ENCODE measurements at regions not wholly inside any gene's neighbourhood (a gene's known extent, or its start where the extent isn't known, plus 50 kb on each side); places are given as distances from the start of the nearest gene placed in this dataset.
"Not testable (repeated sequence)": the region's sequence is repeated elsewhere in the genome, so short reads cannot be mapped to it uniquely, and the experiment has no call there.

DNA sequence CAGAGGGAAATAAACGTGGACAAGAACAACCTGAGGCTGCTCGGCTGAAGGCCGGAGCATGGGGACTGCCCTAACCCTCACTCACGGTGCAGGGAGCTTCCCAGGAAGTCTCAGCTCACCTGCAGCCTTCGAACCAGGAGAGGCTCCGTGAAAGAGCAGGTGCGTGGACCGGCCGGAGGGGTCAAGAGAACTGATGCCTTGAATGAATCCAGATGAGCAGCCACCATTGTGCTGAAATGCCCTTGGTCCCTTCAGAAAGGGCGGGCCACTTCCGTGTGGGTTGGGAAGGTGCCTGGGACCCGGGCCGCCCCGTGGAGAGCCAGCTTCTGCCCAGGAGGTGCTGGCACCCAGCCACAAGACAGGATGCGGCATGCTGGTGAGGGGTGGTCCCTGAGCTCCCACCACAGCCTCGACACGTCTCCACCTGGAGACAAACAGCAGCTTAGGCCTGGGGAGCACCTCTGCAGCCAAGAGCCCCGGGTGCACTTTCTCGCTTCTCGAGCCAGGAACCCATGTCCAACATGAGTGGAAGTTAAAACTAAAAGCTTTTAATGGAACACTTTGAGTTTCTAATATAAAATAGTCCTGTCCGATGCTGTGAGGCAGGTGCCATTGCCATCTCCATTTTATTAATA lies 83.5 kb downstream of the TTLL2 start:
- peak; percentile 25 for DNase-seq (ENCODE audit: low spot score)

DNA sequence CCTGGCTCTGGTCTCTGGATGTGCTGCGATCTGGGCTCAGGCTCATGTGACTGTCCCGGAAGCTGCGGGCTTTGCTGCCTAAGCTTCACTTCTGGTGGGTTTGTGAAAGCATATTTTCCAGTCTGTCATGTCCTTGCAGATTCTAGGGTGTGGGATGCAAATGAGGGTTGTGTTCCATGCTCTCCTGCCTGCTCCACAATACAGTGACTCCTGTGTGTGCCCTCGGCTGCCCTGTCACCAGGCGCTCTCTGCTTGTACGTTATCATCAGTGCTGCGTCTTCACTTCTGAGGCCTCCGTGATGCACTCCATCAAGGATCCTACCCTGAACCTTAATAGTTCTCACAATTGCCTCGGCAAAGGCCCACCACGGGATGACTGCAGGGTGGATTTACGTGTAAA lies 84.2 kb downstream of the TTLL2 start:
- DNase-seq (ENCODE audit: low spot score): peak; percentile 36

DNA sequence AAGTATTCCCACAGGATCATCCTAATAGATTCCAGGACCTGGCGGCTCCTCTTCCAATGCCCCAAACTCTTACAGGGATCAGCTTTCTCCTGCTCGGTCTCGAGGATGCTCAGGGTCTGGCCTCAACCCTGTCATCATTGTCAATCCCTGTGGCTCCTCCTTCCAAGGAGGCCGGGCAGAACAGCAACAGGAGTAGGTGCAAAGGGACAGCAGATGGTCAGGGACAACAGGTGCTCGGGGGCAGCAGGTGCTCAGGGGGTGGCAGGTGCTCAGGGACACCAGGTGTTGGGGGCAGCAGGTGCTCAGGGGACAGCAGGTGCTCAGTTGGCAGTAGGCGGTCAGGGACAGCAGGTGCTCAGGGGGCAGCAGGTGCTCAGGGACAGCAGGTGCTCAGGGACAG lies 84.8 kb downstream of the TTLL2 start:
- peak; percentile 62 for DNase-seq (ENCODE audit: low spot score)

DNA sequence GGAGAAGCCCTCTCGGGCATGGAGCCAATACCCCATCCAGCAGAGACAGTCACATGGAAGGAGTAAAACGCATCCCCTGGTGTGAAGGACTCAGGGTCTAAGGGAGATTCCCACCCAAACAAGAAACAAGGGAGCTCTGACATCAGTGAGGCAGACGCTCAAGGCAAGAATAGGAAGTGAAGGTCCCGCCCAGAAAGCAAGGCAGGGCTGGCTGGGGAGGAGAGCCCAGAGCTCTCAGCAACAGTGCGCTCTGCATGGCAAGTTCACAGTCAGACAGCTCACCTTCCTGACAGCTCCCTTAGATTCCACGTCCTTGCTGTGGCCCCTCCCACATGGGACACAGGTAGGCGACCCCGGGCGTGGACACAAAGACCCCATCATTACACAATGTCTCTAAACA lies 85.6 kb downstream of the TTLL2 start:
- DNase-seq (ENCODE audit: low spot score): peak; percentile 11

DNA sequence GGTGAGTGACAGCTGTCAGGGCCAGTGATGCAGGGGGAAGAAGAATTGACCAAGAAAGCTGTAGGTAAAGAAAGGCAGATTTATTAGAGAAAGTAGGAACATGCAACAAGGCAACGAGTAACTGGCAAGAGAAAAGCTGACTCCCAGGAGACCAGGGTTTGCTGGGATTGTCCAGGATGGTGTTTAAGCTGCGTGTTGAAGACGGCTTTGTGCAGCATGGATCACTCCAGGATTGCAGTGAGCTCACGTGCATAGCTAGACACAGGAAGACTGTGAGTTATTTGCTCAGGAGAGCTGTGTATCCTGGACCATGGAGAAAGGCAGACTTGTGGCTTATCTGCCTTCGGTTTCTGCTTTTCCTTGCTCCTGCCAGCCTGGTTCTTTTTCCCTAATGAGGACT lies 87.6 kb downstream of the TTLL2 start:
- no peak for DNase-seq (ENCODE audit: low spot score)

DNA sequence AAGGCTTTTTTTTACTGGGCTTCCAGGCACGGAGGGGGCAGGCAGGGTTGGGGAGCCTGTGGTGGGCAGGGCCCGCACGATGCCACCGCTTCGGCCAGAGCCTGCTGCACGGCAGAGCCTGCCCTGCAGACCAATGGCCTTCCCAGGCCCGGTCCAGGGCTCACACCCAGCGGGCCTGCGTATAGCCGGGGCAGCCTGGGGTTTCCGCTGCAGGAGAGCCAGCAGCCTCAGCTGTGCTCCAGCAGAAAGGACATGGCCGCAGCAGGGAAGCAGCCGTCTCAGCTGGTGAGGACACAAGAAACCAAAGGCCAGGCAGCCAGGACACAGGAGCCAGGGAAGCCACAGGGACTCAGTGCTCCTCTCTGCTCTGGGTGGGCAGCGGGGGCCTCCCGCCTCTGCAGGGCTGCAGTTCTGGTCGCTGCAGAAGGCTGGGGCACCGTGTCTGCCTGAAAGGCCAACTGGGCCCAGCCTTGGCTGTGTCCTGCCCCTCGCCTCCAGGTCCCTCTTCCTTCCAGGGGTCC lies 90.6 kb downstream of the TTLL2 start:
- no peak for DNase-seq (ENCODE audit: low spot score)

DNA sequence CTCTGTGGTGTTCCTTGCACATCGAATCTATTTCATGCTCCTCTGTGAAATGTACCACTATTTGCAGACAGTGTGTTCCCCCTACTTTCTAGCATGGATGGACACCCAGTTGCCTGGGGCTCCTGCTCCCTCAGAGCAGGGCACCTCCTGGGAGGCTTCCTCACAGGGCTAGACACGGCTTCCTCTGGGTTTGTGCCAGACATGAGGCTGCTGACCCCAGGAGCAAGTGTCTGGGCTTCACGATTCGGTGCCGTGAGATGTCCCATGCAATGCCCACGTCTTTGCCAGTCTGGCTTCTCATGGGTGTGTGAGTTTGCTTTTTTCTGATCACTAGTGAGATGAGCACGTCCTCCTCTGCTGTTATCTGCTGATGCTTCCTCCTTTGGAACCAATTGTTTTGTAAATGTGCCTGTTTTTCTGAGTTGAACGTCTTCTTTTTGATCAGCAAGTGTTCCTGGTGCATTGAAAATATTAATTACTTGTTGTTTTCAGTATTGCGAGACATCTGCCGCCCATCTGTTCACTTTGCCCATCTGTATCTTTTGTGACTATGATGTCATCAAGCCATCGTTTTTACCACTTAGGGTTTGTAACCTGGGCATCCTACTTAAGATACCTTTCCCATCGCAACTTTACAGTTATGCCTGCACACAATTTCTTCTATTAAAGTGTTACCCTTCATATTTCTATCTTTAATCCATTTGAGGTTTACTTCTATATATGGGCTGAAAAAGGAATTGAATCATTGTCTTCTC lies 92.0 kb downstream of the TTLL2 start:
- no peak for DNase-seq (ENCODE audit: low spot score)

DNA sequence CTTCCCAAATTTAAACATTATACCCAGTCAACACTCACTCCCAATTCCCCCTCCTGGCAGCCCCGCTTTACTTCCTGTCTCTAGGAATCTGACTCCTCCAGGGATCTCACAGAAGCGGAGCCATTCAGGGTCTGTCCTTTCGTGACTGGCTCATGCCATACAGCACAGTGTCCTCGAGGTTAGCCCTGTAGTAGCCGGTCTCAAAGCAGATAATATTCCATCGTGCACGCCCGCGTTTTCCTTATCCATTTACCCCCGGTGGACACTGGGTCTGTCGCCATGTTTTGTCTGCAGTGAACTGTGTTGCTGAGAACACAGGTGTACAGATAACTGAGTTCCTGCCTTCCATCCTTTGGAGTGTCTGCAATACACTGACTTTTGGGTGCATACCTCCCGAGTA lies 95.3 kb downstream of the TTLL2 start:
- DNase-seq (ENCODE audit: low spot score): peak; percentile 46

DNA sequence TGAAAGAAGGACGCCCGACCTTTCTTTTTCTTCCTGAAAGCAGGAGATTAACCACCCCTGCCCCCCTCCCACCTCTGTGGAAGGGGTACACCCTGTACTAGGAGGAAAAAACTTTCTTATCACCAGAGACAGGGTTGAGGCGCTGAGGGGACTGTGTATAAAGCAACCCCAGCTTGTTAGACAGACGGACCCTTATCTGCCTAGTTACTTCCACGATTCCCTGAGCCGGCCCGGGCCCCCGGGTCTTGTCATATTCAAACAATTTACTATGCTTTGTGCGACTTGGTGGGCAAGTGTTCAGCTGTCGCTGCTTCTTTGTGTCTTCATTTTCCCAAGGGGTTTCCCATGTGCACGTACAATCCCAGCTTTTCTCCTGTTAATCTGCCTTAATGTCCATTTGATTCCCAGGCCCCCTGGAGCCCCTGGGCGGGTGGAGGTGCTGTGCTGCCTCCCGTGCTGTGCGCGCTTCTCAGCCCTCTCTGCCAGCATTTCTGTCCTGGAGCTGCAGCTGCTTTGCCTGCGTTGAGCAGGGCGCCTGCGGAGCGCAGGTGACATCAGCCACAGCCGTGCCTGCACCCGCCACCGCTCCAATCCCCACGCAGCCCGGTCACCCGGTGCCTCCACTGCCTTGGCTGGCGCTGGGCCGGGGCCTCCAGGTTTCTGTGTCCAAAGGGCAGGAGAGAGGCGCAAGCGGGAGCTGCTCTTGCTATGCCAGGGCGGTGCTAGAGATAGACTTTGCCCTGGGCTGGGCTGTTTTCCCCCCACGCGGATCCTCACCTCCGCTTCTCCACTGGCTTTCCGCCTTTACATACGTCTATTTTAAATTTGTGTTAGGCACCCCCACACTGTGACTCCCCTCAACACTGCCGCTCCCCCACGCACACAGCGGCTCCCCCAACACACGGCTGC lies 96.2 kb downstream of the TTLL2 start:
- peak; percentile 46 for DNase-seq (ENCODE audit: low spot score)

DNA sequence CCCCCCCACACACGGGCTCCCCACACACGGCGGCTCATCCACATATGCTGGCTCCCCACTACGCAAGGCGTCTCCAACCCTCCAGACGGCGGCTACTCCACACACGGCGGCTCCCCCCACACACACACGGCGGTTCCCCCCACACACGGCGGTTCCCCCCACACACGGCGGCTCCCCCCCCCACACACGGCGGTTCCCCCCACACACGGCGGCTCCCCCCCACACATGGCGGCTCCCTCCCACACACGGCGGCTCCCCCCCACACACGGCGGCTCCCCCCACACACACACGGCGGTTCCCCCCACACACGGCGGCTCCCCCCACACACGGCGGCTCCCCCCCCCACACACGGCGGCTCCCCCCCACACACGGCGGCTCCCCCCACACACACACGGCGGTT lies 97.1 kb downstream of the TTLL2 start:
- DNase-seq (ENCODE audit: low spot score): not testable (repeated sequence)

DNA sequence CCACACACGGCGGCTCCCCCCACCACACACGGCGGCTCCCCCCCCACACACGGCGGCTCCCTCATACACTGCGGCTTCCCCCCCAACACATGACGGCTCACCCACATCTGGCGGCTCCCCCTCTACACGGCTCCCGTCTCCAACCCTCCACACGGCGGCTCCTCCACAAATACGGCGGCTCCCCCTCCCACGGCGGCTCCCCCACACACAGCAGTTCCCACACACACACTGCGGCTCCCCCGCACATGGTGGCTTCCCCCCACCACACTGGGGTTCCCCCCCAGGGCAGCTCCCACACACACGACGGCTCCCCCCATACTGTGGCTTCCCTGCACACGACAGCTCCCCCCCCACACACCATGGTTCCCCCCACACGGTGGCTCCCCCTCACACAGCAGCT lies 98.0 kb downstream of the TTLL2 start:
- DNase-seq (ENCODE audit: low spot score): peak; percentile 54

DNA sequence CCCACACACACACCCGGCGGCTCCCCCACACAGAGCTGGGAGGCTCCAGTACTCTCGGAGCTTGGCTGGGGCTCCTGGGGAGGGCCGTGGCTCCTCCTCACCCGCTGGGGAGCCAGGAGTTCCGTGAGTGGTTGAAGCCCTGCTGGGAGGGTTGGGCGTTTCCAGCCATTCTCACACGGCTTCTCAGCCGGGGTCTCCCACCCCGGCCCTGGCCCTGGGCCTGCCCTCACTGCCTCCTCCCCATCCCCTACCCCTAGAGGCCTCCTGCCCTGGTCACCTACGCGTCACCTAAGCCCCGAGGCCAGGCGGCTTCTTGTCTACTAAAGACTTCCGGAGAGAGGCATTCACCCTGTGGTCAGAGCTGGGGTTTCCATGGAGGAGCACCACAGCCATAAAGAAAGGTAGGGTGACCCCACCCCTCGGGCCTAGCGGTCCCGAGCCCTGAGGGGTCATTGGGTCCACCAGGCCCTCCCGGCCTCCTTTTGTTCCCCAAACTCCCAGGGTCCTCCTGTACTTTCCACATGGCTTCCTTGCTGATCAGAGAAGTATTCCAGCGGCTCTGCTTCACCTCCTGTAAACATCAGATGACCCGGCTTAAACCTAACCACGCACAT lies 99.3 kb downstream of the TTLL2 start:
- peak; percentile 41 for DNase-seq (ENCODE audit: low spot score)

DNA sequence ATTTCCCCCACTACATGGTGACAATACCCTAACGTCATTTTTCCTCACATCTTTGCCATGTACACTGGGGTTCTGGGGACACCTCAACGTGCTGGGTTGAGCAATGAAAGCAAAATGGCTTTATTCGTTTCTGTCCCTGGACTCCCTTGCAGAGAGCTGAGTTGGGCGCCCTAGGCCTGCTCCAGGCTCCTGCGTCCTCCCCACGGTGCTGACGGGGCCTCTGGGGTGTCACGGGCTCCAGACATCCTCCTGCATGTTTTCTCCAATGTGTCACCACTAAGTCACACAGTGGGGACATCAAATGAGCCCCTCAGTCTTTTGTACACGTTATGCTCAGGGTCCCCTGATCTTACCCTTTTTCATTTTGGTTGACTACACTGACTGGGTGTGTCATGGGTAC lies 99.8 kb downstream of the TTLL2 start:
- no peak for DNase-seq (ENCODE audit: low spot score)

DNA sequence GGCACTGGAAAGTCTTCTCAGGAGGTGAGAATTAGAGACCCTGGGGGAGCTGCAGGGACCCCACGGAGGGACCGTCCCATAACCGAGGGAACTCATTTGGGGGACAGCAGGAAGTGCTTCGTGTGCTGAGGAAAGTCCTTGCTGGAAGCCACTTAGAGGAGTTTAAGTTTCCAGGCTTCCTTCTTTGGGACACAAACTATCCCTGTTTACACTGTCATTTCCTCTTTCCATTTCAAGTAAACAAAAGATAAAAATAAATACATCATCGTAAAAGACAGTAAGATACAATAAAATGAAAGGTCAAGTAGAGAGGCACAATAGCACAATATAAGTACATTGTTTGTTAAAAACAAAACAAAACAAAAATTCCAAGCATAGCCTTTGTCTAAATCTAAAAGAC lies 101.2 kb downstream of the TTLL2 start:
- no peak for DNase-seq (ENCODE audit: low spot score)

DNA sequence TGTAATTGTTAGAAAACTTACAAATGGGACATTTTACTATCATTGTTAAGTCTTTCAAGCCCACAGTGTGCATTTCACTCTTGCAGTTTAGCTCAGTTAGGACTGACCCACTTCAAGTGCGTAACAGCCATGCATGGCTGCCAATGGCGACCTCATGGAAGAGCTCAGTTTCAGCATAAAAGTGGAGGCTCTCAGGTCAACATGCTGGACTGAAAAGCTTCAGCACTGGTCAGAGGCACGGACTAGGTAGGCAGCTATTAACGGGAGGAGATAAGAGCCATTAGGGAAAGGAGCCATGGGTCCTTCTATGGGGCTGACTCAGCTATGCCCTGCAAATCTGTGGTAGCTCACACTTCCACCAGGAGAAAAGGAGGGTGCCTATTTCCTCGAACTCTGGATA lies 101.8 kb downstream of the TTLL2 start:
- DNase-seq (ENCODE audit: low spot score): no peak

DNA sequence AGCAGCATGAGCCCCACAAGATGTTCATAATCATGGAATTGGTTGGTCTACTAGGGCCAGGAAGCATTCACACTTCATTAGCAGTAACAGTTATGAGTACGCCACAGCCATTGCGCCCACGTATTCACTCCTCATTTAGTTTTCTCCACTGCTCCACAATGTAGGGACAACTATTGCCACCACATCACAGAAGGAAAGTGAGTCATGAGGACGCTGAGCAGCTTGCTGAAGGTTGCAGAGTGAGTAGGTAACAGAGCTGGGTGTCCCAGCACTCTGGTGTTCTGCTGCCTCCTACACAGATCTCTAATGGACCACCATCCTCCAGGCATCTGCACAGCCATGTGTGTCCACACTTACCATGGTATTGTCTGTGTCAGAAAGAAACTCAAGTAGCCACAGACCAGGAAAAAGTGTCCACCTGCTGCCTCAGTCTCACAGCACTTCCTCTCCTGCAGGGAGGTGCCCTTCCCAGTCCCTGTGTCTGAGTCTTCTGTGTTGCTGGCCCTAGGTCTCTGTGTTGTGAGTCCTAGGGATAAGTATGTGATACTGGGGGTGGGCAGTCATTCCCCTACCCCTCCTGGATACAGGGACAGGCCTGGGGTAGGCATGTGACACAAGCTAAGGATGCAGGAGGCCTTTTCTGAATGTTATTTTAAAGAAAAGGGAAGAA lies 103.9 kb downstream of the TTLL2 start:
- DNase-seq (ENCODE audit: low spot score): peak; percentile 51

DNA sequence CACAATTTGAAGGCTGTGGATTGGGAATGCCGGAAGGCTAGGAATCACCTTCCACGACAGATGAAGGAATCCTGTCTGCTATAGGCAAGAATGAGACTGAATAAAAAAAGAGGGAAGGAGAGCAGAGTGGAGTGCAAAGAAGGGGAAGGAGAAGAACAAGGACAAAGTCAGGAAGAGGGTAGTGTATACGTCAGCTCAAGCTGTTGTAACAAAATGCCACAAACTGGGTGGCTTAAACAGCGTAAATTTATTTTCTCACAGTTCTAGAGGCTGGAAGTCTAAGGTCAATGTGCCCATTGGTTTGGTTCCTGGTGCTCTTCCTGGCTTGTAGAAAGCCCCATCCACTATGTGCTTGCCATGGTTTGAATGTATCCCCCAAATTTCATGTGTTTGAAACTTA lies 104.5 kb downstream of the TTLL2 start:
- no peak for DNase-seq (ENCODE audit: low spot score)

DNA sequence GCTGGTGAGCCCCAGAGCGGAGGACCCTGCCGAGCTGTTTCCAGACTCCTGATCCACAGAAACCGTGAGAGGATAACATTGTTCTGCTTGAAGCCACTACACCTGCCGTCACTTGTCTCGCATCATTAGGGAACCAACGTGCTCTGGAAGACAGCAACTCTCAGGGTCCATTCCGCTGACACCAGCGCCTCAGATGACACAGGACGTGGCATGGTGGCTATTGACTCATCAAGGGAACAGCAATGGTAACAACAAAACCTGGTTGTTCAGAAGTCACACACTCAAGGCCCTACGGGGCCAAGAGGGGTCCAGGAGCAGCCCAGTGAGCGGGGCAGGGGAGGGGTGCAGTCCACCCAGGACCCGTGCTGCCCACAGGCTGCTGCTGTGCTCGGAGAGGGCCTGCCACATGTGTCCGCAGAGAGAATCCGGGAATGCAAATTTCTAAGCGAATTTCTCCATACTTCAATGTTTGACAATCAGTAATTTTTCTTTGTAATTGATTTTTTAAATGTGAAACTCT lies 110.4 kb downstream of the TTLL2 start:
- DNase-seq (ENCODE audit: low spot score): no peak

DNA sequence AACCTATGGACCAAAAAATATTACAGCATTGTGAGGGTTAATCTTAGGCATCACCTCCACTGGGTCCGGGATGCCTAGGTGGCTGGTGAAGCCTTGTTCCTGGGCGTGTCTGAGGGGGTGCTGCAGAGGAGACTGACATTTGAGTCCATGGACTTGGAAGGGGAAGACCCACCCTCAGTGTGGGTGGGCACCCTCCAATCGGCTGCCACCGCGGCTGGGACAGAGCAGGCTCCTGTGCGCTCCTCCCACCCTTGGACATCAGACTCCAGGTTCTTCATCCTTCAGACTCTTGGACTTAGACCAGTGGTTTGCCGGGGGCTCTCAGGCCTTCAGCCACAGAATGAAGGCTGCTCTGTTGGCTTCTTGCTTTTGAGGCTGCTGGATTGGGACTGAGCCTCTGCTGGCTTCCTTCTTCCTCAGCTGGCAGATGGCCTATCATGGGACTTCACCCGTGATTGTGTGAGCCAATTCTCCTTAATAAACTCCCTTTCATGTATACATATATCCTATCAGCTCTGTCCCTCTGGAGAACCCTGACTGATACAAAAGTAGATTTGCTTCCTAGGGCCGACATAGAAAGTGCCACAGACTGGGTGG lies 113.1 kb downstream of the TTLL2 start:
- no peak for DNase-seq (ENCODE audit: low spot score)

DNA sequence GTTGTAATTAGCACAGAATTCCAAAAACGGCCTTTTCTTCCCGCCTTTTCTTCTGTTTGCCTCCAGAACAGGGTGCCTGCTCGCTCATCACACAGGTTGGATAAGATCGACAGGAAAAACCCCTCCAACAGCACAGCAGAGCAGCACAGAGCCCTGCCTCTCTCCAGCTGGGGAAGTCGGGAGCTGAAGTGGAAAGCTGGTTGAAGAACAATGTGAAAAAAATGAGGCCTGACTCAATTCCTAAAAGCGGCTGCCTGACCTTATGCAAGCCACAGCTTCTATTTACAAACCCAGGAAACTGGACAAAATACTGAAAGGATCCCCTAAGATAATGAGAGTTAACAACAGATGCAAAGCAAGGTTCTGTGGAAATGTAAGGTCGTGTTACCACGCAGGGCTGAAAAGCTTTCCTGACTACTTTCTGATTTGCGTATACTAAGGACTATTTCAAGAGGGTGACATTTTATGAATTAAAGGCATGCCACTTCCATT lies 116.9 kb downstream of the TTLL2 start:
- DNase-seq (ENCODE audit: low spot score): no peak

DNA sequence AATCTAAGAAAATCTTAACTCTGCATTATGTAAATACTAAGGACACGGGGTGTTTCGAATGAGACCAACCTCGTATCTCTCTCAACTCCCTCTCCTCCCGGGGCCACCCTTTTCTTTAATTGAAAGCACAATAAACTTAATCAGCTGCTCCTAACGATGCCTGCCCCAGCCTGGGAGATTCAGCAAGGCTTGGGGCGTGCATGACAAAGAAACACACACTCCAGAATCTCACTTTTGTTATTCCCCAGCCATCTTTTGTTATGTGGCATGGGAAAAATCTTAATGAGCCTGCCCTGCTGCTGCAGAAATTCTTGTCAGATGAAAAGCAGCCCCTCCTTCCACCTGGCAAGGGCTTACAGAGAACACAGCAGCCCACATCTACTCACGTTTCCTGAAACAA lies 117.4 kb downstream of the TTLL2 start:
- DNase-seq (ENCODE audit: low spot score): no peak

All from left forelimb (tissue), 1 donor.